HG02571 (cell line): ENCODE measurements at regions not wholly inside any gene's neighbourhood (a gene's known extent, or its start where the extent isn't known, plus 50 kb on each side); places are given as distances from the start of the nearest gene placed in this dataset.
"Not testable (repeated sequence)": the region's sequence is repeated elsewhere in the genome, so short reads cannot be mapped to it uniquely, and the experiment has no call there.

Source experiments
- ATAC-seq: cut with Tn5 transposase; IDR thresholded peaks from one replicate; pipeline ENCODE4 v1.9.1; 2021; ENCODE audit warnings: mild to moderate bottlenecking, moderate library complexity; ENCODE audit not compliant: unreplicated experiment

DNA sequence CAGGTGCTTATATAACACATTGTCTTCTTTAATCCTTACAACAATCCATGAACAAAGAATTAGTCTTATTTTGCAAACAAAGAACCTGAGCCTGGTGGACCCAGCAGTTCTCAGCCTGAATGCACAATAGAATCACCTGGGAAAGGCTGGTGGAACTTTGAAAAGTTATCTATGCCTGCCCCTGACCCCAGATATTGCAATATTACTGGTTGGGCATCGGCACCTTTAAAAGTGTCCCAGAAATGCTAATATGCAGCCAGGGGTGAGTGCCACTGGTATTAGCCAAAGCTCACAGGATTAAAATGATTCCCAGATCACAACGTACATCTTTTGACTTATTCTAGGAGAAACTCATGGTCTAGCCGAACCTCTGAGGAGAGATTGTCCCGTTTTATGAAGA is 268.8 kb downstream of the KLF5 start:
- ATAC-seq: no peak

DNA sequence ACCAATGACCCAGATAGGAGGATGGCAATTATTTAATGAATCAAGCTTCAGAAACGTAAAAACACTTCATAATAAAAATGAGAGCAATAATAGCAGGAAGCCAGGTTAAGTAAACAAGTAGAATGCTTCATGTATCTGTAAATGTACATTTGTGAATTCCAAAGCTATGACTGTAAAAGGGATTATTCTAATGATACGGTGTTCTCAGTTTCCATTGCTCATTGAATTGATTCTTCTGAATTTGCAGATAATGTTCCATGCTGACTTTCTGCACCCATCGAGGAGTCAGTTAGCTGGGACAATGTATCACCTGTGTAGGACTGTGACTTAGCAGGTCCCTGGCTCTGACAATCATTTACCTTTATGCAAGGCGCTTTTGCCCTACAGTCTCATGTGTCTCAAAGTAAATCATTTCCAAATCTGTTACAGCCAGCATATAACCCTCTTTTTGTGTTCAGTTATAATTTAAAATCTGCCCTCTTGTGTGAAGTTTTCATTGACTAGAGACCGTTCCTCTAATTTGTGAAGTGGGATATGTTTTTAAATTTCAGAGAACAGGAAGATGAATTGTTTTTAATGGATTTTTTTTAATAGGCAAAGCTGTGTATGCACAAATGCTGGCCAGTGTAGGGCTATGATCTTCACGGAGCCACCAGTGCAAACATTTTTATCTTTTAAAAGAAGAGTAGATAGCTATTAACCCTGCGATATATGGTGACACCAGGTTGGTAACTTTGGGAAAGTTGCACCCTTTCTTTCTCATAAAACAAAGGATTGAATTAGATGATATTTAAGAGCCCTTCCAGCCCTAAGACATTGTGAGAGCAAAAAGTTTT is 267.1 kb downstream of the KLF5 start:
- ATAC-seq: no peak

DNA sequence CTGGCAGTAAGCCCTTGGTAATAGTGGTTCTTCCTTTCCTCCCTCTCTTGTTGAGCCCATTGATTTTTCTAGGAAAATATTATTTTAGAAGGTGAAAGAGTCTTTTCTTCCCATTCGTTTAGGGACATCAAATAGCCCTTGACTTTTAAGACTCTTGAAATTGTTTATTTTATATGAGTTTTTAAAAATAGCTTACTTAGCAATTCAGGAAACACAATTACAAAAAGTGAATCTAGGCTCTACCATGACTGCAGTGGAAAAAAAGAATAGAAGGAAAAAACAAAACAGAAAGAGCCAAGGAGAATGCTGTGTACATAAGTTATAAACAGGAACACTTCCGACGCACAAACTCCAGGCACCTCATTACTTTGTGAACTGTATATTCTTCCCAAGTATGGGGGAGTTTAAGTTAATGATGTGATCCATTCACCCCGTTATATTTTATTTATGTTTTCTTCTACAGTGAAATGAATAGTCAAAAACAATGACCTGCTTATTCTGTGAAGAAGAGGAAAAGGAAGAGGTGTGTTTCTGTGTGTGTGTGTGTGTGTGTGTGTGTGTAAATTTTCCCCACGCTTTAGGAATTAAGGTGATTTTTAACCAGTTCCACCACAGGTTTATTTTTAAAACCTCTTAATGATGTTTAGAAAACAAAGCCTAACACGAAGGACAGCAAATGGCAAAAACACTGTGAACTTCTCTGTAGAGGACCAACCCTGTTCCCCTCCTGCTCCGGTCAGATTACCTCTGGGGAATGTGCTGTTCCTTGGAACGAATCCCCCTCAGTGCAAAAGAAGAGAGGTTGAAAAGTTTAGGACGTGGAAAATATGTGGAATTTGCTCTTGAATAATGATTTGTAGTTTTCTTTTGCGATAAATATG is 266.3 kb downstream of the KLF5 start:
- no peak for ATAC-seq

DNA sequence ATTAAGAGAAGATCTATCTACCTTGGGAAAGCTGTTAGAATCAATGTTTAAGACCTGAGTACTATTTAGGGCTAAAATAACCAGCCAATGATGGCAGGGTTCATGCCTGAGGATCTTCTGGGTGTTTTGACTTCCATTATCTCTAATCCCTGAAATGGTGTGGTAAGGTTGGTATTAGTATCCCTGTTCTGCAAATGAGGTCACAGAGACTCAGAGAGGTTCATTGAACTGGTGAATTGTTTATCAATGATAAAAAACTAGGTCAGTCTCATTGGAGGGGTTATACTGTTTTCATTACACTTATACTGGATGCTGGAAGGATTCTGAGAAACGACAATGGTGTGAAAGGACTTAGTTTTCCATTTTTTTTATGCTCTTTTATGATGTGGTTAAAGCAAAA is 264.8 kb downstream of the KLF5 start:
- no peak for ATAC-seq

DNA sequence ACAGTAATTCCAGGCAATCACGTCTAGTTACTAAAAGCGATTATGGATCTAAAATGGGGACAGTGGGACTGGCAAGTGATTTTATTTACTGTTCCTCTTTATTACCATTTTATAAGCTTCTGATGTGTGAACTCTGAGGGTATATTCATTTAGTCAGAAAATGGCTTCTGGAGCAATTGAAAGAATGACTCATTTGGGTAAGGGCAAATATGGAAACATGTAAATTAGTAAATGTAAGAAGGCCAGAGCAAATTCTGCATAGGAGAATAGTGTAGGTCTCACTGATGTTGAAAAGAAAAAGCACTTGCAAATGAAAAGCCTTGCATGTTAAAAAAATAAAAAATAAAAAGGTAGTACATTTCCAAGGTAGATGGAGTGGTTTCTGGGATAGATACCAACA is 262.2 kb downstream of the KLF5 start:
- no peak for ATAC-seq

DNA sequence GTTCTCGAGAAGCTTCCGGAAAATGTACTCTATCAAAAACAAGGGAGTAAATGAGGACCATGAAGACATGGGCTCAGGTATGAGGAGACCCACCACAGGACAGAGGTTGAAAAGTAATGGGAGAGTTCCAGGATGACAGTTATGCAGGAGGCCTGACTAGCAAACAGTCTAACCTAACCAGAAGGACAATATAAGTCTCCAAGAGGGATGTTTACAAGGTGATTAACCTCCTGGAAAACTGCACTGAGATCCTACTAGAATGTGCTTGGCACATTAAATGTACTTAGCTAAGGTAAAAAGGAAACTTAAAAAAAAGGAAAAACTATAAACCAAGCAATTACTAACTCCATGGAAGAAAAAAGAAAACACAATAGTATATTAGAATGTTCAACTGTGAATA is 258.3 kb downstream of the KLF5 start:
- ATAC-seq: no peak

DNA sequence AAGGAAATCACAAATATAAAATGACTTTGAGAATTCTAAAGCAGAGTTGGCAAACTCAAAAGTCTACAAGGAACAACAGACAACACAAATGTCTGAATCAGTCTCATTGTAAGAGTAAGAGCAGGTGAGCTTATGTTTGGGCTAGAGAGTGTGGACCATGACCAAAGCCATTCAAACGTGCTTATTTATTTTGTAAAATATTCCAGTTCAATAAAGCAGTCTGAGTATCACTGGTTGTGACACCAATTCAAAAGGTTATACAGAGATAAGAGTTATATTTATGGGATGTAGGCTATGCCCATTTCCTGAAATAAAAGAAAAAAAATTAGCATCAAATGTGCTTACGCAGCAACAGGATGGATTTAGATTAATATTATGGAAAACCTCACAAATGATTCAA is 251.6 kb downstream of the KLF5 start:
- no peak for ATAC-seq

DNA sequence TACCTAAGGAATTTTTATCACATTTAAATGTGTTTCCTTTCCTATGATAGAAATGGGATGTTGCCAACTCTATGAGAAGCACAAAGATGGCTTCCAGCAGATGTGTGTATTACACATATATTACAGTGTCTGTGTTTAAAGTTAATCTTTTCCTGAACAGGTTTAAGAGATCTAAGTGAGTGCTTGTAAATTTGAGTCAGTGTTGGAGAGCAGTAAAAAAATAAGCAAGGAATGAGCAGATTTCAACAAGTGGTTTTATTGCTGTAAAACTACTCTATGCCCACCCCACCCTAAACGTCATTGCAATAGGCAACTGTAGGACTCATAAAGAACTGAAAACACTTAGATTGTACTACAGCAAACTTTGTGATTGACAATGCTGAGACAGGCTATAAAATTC is 248.7 kb downstream of the KLF5 start:
- ATAC-seq: no peak

DNA sequence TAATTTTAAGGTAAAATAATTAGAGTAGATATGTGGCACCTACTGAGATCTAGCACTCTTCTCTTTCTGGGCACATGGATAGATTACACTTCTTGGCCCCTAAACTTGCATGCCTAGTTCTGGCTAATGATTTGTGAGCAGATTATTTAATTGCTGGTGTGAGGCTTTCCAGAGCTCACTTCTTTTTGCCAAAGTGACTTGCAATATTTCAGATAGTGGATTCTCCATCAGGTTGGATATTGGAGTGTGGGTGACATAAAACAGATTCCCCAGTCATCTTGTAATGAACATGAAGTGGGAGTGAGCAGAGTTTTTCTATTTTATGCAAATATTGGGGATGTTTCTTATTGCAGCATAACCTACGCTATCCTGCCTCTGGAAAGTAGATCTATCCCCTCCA is 247.9 kb downstream of the KLF5 start:
- no peak for ATAC-seq

DNA sequence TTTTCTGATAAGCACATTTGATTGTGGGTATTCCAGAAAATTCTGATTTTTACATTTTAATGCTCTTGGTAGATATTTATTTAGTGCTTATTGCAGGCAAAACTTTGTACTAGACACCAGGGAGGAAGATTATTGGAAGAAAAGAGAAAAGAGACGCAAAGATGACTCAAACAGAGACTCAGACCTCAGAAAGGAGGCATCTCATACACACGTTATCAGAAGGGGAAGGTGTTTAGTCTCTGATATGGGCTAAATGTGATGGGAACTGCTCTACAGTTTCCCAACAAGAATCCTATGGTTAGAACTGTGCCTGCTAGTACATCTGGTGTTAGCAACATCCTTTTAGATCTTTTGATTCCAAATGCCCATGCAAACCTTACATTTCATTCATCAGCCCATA is 245.6 kb downstream of the KLF5 start:
- no peak for ATAC-seq

DNA sequence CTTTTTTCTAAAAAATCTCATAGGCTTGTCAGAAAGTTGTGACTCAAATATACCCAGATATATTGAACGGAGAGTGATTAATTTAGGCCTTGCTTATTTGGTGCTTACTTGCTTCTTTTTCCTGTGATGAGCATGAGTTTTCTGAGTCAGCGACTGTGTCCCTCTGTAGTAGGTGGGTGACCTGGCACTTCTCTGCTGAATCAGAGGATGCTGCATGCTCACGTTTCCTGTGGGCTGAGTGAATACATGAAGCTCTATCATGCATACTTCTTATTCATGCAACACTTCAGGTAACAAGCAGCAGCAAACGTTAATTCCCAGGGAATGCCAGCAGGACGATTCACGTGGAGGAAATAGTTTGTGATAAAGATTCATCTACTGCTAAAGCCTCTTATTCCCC is 245.0 kb downstream of the KLF5 start:
- no peak for ATAC-seq

DNA sequence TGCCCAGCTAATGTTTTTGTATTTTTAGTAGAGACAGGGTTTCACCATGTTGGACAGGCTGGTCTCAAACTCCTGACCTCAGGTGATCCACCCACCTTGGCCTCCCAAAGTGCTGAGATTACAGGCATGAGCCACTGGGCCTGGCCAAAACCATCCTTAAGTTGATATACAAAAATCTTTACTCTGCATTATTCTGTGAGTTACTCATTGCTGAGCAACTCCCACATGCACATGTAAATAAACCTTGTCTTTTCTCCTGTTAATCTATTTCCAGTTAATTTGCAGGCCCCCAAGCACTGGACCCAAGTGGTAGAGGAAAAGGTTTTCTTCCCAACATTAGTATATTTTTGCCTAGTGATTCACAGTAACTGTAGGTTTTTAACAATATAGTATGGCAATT is 242.8 kb downstream of the KLF5 start:
- ATAC-seq: not testable (repeated sequence)

DNA sequence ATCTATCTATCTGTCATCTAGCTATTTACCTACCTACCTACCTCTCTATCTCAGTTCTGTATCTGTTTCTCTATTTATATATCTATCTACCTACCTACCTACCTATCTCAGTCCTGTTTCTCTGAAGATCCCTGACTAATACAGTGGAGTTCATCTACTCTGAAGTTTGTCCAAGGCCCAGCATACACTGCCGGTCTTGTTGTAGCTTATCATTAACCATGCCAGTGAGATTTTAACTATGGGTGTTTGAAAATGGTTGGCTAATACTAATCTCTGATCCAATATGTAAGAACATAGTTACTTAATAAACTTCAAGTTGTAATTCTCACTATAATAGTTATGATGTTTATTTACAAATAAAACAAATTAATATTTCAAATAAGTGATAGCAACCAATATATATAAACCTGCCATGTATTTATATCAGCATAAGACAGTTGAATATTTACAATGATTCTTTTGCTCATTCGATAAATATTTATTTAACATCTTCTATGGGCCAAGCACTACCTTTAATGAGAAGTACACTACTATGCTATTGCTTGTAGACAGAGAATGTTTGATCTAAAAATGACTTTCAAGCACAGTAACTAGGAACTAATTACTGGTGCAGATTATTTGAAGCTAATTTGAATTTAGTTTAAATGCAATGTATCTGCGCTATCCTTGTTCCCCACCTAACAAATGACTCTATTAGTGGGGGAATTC is 242.1 kb downstream of the KLF5 start:
- no peak for ATAC-seq

DNA sequence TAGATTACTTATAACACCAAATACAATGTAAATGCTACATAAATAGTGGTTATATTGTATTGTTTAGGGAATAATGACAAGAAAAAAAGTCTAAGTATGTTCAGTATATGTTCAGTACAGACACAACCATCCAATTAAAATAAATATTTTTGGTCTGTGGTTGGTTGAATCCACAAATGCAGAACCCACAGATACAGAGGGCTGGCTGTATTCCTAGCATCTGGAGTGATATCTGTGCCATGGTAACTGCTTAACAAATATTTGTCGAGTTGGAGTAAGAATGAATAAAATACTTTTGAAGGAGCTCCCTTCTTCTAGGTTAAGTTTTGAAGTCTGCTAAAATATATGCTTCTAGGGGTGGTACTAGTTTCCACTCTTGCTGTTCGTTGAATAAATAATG is 241.0 kb downstream of the KLF5 start:
- no peak for ATAC-seq

DNA sequence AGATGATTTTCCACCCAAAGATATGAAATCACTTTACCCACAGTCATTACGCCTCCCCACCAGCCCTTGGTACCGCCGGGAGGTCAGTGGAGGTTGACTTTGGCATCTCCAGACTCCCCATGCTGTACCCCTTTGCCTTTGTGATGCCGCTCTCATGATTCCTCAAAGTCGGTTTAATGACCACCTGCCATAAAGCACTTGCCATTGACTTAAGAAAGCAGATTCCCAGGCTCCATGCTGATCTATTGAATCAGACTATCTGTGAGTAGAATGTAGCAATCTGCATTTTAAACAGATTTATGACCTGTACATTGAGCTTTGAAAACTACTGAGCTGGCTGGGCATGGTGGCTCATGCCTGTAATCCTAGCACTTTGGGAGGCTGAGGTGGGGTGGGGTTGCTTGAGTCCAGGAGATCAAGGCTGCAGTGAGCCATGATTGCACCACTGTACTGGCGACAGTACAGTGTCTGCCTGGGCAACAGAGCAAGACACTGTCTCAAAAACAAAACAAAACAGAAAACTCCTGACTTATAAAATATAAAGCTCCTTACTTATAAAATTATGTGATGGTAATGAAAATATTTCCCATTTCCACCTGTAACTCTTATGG is 235.2 kb downstream of the KLF5 start:
- no peak for ATAC-seq

DNA sequence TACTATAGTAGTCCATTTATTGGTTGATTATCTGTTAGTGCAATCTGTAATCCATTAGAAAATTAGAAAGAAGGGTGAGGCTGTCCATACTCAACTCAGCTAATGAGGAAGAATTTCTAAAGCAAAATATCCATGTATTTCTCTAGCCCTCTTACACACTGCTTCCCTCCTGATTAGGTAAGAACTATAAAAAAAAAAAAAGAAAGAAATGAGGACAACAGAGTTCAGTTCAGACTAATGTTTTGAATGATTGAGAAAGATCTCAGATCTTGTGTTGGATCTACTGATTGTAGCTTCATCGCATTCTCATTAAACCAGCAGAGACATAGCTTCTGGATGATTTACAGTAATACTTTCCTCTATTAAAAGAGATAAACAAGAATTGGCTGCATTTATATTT is 233.3 kb downstream of the KLF5 start:
- no peak for ATAC-seq

DNA sequence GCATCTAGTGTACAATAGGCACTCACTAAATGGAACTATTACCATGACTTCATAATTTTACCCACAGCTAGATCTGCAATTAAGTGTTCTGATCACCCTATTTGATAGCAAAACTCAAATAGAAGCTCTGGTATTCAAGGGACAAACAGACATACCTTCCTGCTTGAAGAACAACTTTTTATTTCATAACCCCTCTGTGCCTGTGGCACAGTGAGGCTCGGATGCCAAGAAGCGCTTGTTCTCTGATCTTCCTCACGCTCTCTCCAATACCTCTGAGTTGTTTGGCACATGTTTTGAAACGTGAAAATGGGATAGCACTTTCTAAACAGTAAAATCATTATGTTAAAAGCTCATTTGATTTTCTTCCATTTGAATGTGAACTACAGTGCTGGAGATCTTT is 232.0 kb downstream of the KLF5 start:
- ATAC-seq: no peak

DNA sequence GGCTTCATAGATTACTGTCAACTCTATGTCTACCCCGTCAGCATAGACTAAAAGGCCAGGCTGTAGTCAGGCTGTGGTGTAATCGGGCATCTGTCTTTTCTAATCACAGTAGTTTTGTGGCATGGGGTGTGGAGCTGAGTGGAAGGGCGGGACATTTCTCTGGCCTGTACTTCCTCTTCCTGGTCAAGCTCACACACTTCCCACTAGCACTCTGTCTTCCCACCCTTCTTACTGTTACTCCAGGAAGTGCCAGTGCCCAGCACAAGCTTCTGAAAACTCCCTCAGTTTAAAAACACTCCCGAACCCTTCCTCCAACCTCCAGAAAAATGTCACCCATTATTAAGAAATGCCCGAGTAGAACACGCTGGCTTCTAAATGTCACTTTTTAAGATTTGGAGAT is 229.8 kb downstream of the KLF5 start:
- ATAC-seq: no peak

DNA sequence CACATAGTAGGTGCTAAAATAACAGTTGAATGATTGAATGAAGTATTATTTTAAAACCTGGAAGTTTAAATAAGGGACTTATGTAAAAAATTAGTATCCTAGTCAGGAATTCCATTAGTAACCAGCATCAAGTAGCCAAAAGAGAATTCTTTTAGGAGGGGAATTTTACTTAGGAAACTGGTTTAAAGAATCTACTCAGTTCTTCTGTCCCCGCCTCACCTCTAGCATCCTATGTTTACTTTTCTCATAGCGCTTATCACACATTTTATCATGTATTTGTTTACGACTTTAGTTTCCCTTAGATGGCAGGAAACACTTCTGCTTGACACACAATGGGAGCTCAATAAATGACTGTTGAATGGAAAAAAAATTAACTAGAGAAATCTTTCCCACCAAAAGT is 229.0 kb downstream of the KLF5 start:
- no peak for ATAC-seq

DNA sequence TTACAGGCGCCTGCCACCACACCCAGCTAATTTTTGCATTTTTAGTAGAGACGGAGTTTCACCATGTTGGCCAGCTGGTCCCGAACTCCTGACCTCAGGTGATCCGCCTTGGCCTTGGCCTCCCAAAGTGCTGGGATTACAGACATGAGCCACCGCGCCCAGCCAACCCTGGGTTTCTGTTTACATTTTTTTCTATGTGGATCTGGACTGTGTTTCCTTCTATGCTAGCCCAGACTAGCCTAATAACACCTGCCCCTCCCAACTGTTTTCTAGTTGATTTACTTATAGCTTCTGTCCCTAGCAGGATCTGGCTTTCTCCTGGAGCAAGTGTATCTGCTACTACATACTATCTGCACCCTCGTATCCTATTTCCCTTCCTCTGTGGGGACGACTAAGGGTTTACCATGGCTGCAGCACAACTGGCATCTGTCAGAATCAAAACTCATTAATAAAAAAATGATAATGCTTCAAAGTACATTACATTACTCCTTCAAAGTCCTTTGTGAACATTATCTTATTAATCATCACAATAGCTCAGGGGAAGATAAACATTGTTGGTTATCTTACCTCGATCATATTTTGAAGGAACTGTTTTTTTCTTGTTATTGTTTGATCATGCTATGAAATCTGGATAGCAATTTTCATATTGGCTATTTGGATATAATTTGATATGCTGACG is 228.3 kb downstream of the KLF5 start:
- no peak for ATAC-seq

DNA sequence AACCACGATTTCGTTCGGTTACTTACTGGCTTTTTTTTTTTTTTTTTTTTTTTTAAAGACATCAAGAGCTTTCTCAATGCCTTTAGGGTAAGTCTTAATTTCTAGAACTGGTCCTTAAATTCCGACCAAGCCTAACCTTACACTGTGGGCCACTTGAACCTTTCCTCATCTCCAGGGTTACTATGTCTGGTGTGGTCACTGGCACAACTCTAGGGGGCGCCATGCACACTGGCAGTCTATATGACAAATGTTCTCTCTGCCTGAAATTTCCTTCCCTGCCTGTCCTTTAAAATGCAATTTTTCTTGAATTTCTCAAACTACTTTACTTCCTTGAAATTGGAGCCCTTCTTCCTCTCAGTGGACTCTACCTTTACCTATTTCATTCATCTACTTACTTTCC is 227.4 kb downstream of the KLF5 start:
- ATAC-seq: no peak
